A549 (cell line): ENCODE measurements at regions not wholly inside any gene's neighbourhood (a gene's known extent, or its start where the extent isn't known, plus 50 kb on each side); places are given as distances from the start of the nearest gene placed in this dataset.

Source experiments
- ATAC-seq, 2 experiments: fragments of 200-7000 bp in 1 of 2; fragments of >200 bp in 1 of 2; cut with Nextera tagmentation in 1 of 2; cut with Tn5 transposase in 1 of 2; 3 replicates each; pipeline versions ENCODE4 v1.8.0 to v1.9.1; 2018 to 2020; ENCODE audit warnings: mild to moderate bottlenecking in 1 of 2, moderate library complexity in 1 of 2
- CTCF ChIA-PET: fragments of 300-600 bp; sonication (Branson Sonifier 250); formaldehyde crosslinking; extraction: SDS; loops from one replicate; lab custom pipeline; 2021; ENCODE audit warnings: antibody characterized with exemption, inconsistent platforms; lab: Yijun Ruan, JAX
- POLR2A ChIA-PET: fragments of 350-600 bp; formaldehyde crosslinking; extraction: SDS; loops from one replicate; lab custom pipeline; 2021; ENCODE audit warnings: antibody characterized with exemption, inconsistent platforms; lab: Yijun Ruan, JAX
- DNase-seq, 2 experiments: peaks; one replicate each; pipeline versions ENCODE4 v3.0.0 to v3.0.0-alpha.2; 2011 to 2016; ENCODE audit warnings: low read depth in 1 of 2, low spot score in 1 of 2
- FAIRE-seq: peaks from 2 replicates; lab custom pipeline; 2011; peaks lifted over from hg19 to GRCh38; lab: Jason Lieb, UNC
- H3K27ac ChIP-seq, 2 experiments: fragments of >200 bp; sonication (Bioruptor Twin); formaldehyde crosslinking; 3 replicates each; pipeline ENCODE4 v1.5.1; 2016 to 2017
- H3K4me1 ChIP-seq: fragments of >200 bp; sonication (Bioruptor Twin); formaldehyde crosslinking; 3 replicates; pipeline ENCODE4 v1.6.1; 2016
- H3K4me2 ChIP-seq: fragments of >200 bp; sonication (Bioruptor Twin); formaldehyde crosslinking; 3 replicates; pipeline ENCODE4 v1.6.1; 2016
- H3K4me3 ChIP-seq: fragments of >200 bp; sonication (Bioruptor Twin); formaldehyde crosslinking; 3 replicates; pipeline ENCODE4 v1.5.1; 2016
- H3K9me3 ChIP-seq: fragments of >200 bp; sonication (Bioruptor Twin); formaldehyde crosslinking; 3 replicates; pipeline ENCODE4 v1.6.1; 2016
- ATOH8 ChIP-seq: fragments of 250-450 bp; sonication (Bioruptor Pico); IDR thresholded peaks from 2 replicates; pipeline ENCODE4 v1.5.0; 2020; ENCODE audit warnings: low read depth, mild to moderate bottlenecking, moderate library complexity
- BCL3 ChIP-seq: fragments of >200 bp; sonication (Bioruptor Twin); formaldehyde crosslinking; IDR thresholded peaks from 3 replicates; pipeline ENCODE4 v1.6.1; 2016
- CEBPB ChIP-seq, 2 experiments: fragments of >200 bp in 1 of 2; sonication (Bioruptor Twin) in 1 of 2; formaldehyde crosslinking in 1 of 2; IDR thresholded peaks; 2 replicates each; pipeline ENCODE4 v1.6.1; 2012 to 2016
- EP300 ChIP-seq, 2 experiments: fragments of >200 bp; sonication (Bioruptor Twin); formaldehyde crosslinking; IDR thresholded peaks; 2 replicates in 1 of 2; 3 replicates in 1 of 2; pipeline ENCODE4 v1.6.1; 2016 to 2017
- FOXS1 ChIP-seq: fragments of 250-450 bp; sonication (Bioruptor Pico); IDR thresholded peaks from 2 replicates; pipeline ENCODE4 v1.5.0; 2020; ENCODE audit warnings: mild to moderate bottlenecking, moderate library complexity
- HDAC2 ChIP-seq: fragments of 200-600 bp; sonication (generic); IDR thresholded peaks from 2 replicates; pipeline ENCODE4 v1.6.1; 2016
- HMGXB4 ChIP-seq: fragments of 250-450 bp; sonication (Bioruptor Pico); IDR thresholded peaks from 2 replicates; pipeline ENCODE4 v1.5.0; 2021; ENCODE audit warnings: mild to moderate bottlenecking, moderate library complexity, borderline replicate concordance
- HOXA7 ChIP-seq: fragments of 250-450 bp; sonication (Bioruptor Pico); IDR thresholded peaks from 2 replicates; pipeline ENCODE4 v1.5.0; 2020; ENCODE audit warnings: mild to moderate bottlenecking, moderate library complexity
- HOXB13 ChIP-seq: fragments of 250-450 bp; sonication (Bioruptor Pico); IDR thresholded peaks from 2 replicates; pipeline ENCODE4 v1.5.0; 2020; ENCODE audit warnings: low read depth, mild to moderate bottlenecking, moderate library complexity
- JUN ChIP-seq, 2 experiments: fragments of >200 bp; sonication (Bioruptor Twin); formaldehyde crosslinking; IDR thresholded peaks; 2 replicates in 1 of 2; 3 replicates in 1 of 2; pipeline ENCODE4 v1.6.1; 2016 to 2017
- NFE2L2 ChIP-seq: fragments of 150-350 bp; conservative IDR thresholded peaks from 2 replicates; pipeline ENCODE4 v1.6.1; 2014; ENCODE audit warnings: low read length
- NPAS2 ChIP-seq: fragments of 250-450 bp; sonication (Bioruptor Pico); IDR thresholded peaks from 2 replicates; pipeline ENCODE4 v1.8.0; 2022; ENCODE audit warnings: mild to moderate bottlenecking, moderate library complexity, borderline replicate concordance
- NR3C1 ChIP-seq: fragments of >200 bp; sonication (Bioruptor Twin); formaldehyde crosslinking; IDR thresholded peaks from 3 replicates; pipeline ENCODE4 v1.6.1; 2017
- PHF8 ChIP-seq: fragments of 200-600 bp; sonication (generic); IDR thresholded peaks from 2 replicates; pipeline ENCODE4 v1.6.1; 2016; ENCODE audit warnings: low read depth, mild to moderate bottlenecking, antibody characterized with exemption, moderate library complexity, borderline replicate concordance
- POLR2A ChIP-seq: IDR thresholded peaks from 2 replicates; pipeline ENCODE4 v1.6.1; 2012; ENCODE audit warnings: mild to moderate bottlenecking, low read length
- POLR2AphosphoS2 ChIP-seq: conservative IDR thresholded peaks from 2 replicates; pipeline ENCODE4 v1.6.1; 2012; ENCODE audit warnings: low read length, improper control_type of control experiment, inconsistent platforms
- REST ChIP-seq: fragments of 200-600 bp; sonication (generic); IDR thresholded peaks from 2 replicates; pipeline ENCODE4 v1.6.1; 2016; ENCODE audit warnings: antibody characterized with exemption, mild to moderate bottlenecking, moderate library complexity
- RFX5 ChIP-seq: fragments of 450-650 bp; IDR thresholded peaks from 2 replicates; pipeline ENCODE4 v1.7.1; 2014; ENCODE audit warnings: antibody characterized with exemption, mild to moderate bottlenecking, moderate library complexity
- TP53 ChIP-seq: fragments of 250-450 bp; sonication (Bioruptor Pico); IDR thresholded peaks from 2 replicates; pipeline ENCODE4 v1.5.0; 2021; ENCODE audit warnings: mild to moderate bottlenecking, moderate library complexity
- ZC3H11A ChIP-seq: fragments of 450-650 bp; IDR thresholded peaks from 2 replicates; pipeline ENCODE4 v1.6.1; 2014; ENCODE audit warnings: antibody characterized with exemption, mild to moderate bottlenecking
- ZFP36 ChIP-seq: fragments of 450-650 bp; IDR thresholded peaks from 2 replicates; pipeline ENCODE4 v1.6.1; 2014; ENCODE audit warnings: borderline replicate concordance; ENCODE audit not compliant: partially characterized antibody
- ZSCAN20 ChIP-seq: fragments of 250-450 bp; sonication (Bioruptor Pico); IDR thresholded peaks from 2 replicates; pipeline ENCODE4 v1.8.0; 2022; ENCODE audit warnings: mild to moderate bottlenecking, moderate library complexity
- WGBS: methylation state at CpG from one replicate; pipeline ENCODE4 v1.1.6; 2017; ENCODE audit errors: missing lambda C conversion rate; 5-methylcytosine and 5-hydroxymethylcytosine counted together
- TF ChIP-seq, protein P1 (sequence below): IDR thresholded peaks from 2 replicates; pipeline ENCODE4 v1.6.1; 2012; ENCODE audit warnings: low read depth, borderline replicate concordance
- TF ChIP-seq, protein P2 (sequence below): fragments of 150-350 bp; IDR thresholded peaks from 2 replicates; pipeline ENCODE4 v1.6.1; 2014; ENCODE audit warnings: low read depth, mild to moderate bottlenecking, low read length

GRCh38 chr11:115111066-115111465 lies 393.1 kb downstream of the CADM1 start (continued):
- TF ChIP-seq BCL3 (no peak), ZFP36 (no peak), TP53 (CRISPR knock-in tag) (no peak)

- no peak for ATAC-seq
- CTCF ChIA-PET, result interaction anchor here (0.7 kb wide), 1 partner anchor 8 kb away, joined by 3 read pairs; no protein-coding TSS in a partner anchor
- H3K9me3 ChIP-seq, result no peaks in the 10 kb centered on the region
- no peak for DNase-seq
- 17% methylated on average over 6 of the region's 6 CpGs for WGBS
- POLR2A ChIA-PET, result no interaction called here
- H3K4me3 ChIP-seq, result no peak overlapping the region
- FAIRE-seq, result no peak
- TF ChIP-seq ZSCAN20 (no peak), NFE2L2 (no peak), ZC3H11A (no peak), JUN (IDR thresholded peaks at IDR 0.05) (no peak), RFX5 (no peak), POLR2A (no peak), ATOH8 (CRISPR knock-in tag) (no peak), NR3C1 (no peak), HDAC2 (no peak), NPAS2 (CRISPR knock-in tag) (no peak), PHF8 (no peak), EP300 (IDR thresholded peaks at IDR 0.05) (no peak), POLR2AphosphoS2 (no peak), REST (no peak), CEBPB (IDR thresholded peaks at IDR 0.05) (no peak), HOXB13 (no peak), HOXA7 (no peak)
- TF ChIP-seq, protein P1, sequence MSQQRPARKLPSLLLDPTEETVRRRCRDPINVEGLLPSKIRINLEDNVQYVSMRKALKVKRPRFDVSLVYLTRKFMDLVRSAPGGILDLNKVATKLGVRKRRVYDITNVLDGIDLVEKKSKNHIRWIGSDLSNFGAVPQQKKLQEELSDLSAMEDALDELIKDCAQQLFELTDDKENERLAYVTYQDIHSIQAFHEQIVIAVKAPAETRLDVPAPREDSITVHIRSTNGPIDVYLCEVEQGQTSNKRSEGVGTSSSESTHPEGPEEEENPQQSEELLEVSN, result no peak
- H3K4me1 ChIP-seq, result no peaks in the 10 kb centered on the region
- no peak overlapping the region for H3K4me2 ChIP-seq
- H3K27ac ChIP-seq, result no peak overlapping the region
Measured at GRCh38 chr11:115112754-115113153, 391.5 kb downstream of the CADM1 start.

GRCh38 chr11:115117956-115118493 lies 386.2 kb downstream of the CADM1 start:
- ChIA-PET CTCF (no interaction called here), POLR2A (no interaction called here)
- ATAC-seq (no peak), FAIRE-seq (no peak), DNase-seq (no peak)
- no peaks in the 10 kb centered on the region for H3K9me3 ChIP-seq
- 34% methylated on average over 5 of the region's 5 CpGs for WGBS
- H3K4me3 ChIP-seq, result no peak overlapping the region
- no peak overlapping the region for H3K27ac ChIP-seq
- TF ChIP-seq CEBPB (IDR thresholded peaks at IDR 0.05) (no peak), ZFP36 (no peak), HMGXB4 (CRISPR knock-in tag) (no peak), FOXS1 (CRISPR knock-in tag) (no peak)
- TF ChIP-seq, protein P2, sequence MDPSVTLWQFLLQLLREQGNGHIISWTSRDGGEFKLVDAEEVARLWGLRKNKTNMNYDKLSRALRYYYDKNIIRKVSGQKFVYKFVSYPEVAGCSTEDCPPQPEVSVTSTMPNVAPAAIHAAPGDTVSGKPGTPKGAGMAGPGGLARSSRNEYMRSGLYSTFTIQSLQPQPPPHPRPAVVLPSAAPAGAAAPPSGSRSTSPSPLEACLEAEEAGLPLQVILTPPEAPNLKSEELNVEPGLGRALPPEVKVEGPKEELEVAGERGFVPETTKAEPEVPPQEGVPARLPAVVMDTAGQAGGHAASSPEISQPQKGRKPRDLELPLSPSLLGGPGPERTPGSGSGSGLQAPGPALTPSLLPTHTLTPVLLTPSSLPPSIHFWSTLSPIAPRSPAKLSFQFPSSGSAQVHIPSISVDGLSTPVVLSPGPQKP, result no peak
- H3K4me1 ChIP-seq, result no peaks in the 10 kb centered on the region
- H3K4me2 ChIP-seq, result no peak overlapping the region
